Neural cell (in vitro differentiated cells): ENCODE measurements at regions not wholly inside any gene's neighbourhood (a gene's known extent, or its start where the extent isn't known, plus 50 kb on each side); places are given as distances from the start of the nearest gene placed in this dataset.

Source experiments
- H2AFZ ChIP-seq: fragments of 200-600, 300-800 bp; sonication (generic), shearing (Covaris generic); 2 replicates; pipeline ENCODE4 v1.6.0; 2014; ENCODE audit warnings: low read depth, mild to moderate bottlenecking, antibody characterized with exemption, low read length, moderate library complexity
- H3F3A ChIP-seq: fragments of 200-600 bp; shearing (Covaris generic); 2 replicates; pipeline ENCODE4 v1.6.1; 2016; ENCODE audit warnings: mild to moderate bottlenecking, moderate library complexity, mixed read lengths, antibody characterized with exemption, low read length; ENCODE audit not compliant: insufficient read depth, poor library complexity, severe bottlenecking
- H3K27ac ChIP-seq: fragments of 200-600, 300-800 bp; sonication (generic), shearing (Covaris generic); 2 replicates; pipeline ENCODE4 v1.5.1; 2014; ENCODE audit warnings: mild to moderate bottlenecking, low read length, moderate library complexity
- H3K27me3 ChIP-seq: fragments of 300-800, 200-600 bp; sonication (generic), shearing (Covaris generic); 2 replicates; pipeline ENCODE4 v1.6.0; 2014; ENCODE audit warnings: mild to moderate bottlenecking, low read depth, low read length, moderate library complexity; ENCODE audit not compliant: insufficient read depth
- H3K36me3 ChIP-seq: fragments of 300-800, 200-600 bp; sonication (generic), shearing (Covaris generic); 2 replicates; pipeline ENCODE4 v1.5.1; 2014; ENCODE audit warnings: mild to moderate bottlenecking, antibody characterized with exemption, low read length, moderate library complexity; ENCODE audit not compliant: insufficient read depth
- H3K4me2 ChIP-seq: fragments of 300-800, 200-600 bp; sonication (generic), shearing (Covaris generic); 2 replicates; pipeline ENCODE4 v1.6.0; 2014; ENCODE audit warnings: mild to moderate bottlenecking, low read length
- H3K4me3 ChIP-seq: fragments of 300-800, 200-600 bp; sonication (generic), shearing (Covaris generic); 2 replicates; pipeline ENCODE4 v1.5.1; 2014; ENCODE audit warnings: mild to moderate bottlenecking, low read length, moderate library complexity
- H3K79me2 ChIP-seq: fragments of 200-600 bp; shearing (Covaris generic); replicated peaks from 2 replicates; pipeline ENCODE4 v1.6.0; 2014; ENCODE audit warnings: mild to moderate bottlenecking, low read length, moderate library complexity; ENCODE audit not compliant: insufficient read depth
- H3K9ac ChIP-seq: fragments of 300-800, 200-600 bp; sonication (generic), shearing (Covaris generic); 2 replicates; pipeline ENCODE4 v1.6.1; 2016; ENCODE audit warnings: mild to moderate bottlenecking, low read length, mixed read lengths
- H3K9me2 ChIP-seq: fragments of 200-600 bp; shearing (Covaris generic); 2 replicates; pipeline ENCODE4 v1.6.1; 2016; ENCODE audit warnings: mild to moderate bottlenecking, low read length, mixed read lengths; ENCODE audit not compliant: insufficient read depth
- H3K9me3 ChIP-seq: fragments of 200-600, 300-800 bp; sonication (generic), shearing (Covaris generic); 2 replicates; pipeline ENCODE4 v1.6.1; 2016; ENCODE audit warnings: mild to moderate bottlenecking, mixed run types, low read length, moderate library complexity, mixed read lengths
- H4K20me1 ChIP-seq: fragments of 200-600 bp; shearing (Covaris generic); 2 replicates; pipeline ENCODE4 v1.6.1; 2016; ENCODE audit warnings: mild to moderate bottlenecking, mixed run types; ENCODE audit not compliant: insufficient read depth
- EP300 ChIP-seq: fragments of 450-650 bp; conservative IDR thresholded peaks from 2 replicates; pipeline ENCODE4 v1.6.1; 2014; ENCODE audit warnings: antibody characterized with exemption, mild to moderate bottlenecking, moderate library complexity; ENCODE audit not compliant: poor library complexity, severe bottlenecking
- EZH2 ChIP-seq: fragments of 200-600, 300-800 bp; shearing (Covaris generic), sonication (generic); IDR thresholded peaks from 2 replicates; pipeline ENCODE4 v1.6.1; 2014; ENCODE audit warnings: antibody characterized with exemption, low read length, borderline replicate concordance, mild to moderate bottlenecking; ENCODE audit not compliant: insufficient read depth, poor library complexity, severe bottlenecking
- MXI1 ChIP-seq: fragments of 450-650 bp; conservative IDR thresholded peaks from 2 replicates; pipeline ENCODE4 v1.6.1; 2014; ENCODE audit warnings: antibody characterized with exemption, mild to moderate bottlenecking; ENCODE audit not compliant: poor library complexity, severe bottlenecking
- POLR2AphosphoS5 ChIP-seq: IDR thresholded peaks from 2 replicates; pipeline ENCODE4 v1.6.1; 2012
- RAD21 ChIP-seq: fragments of 450-650 bp; conservative IDR thresholded peaks from 2 replicates; pipeline ENCODE4 v1.6.1; 2014; ENCODE audit warnings: antibody characterized with exemption, mild to moderate bottlenecking, moderate library complexity
- SMC3 ChIP-seq: fragments of 450-650 bp; conservative IDR thresholded peaks from 2 replicates; pipeline ENCODE4 v1.6.1; 2014; ENCODE audit warnings: antibody characterized with exemption, mild to moderate bottlenecking, moderate library complexity; ENCODE audit not compliant: poor library complexity
- TAF1 ChIP-seq: IDR thresholded peaks from 2 replicates; pipeline ENCODE4 v1.6.1; 2012; ENCODE audit warnings: low read depth
- TF ChIP-seq, protein P1 (sequence below): IDR thresholded peaks from 2 replicates; pipeline ENCODE4 v1.6.1; 2012; ENCODE audit warnings: borderline replicate concordance
- TF ChIP-seq, protein P2 (sequence below): fragments of 450-650 bp; IDR thresholded peaks from 2 replicates; pipeline ENCODE4 v1.5.1; 2014; ENCODE audit warnings: antibody characterized with exemption, mild to moderate bottlenecking, moderate library complexity; ENCODE audit not compliant: poor library complexity, severe bottlenecking

- Histone ChIP-seq H3F3A (no peaks in the 10 kb centered on the region), H3K36me3 (no peaks in the 10 kb centered on the region), H3K27me3 (no peaks in the 10 kb centered on the region), H3K9me3 (no peaks in the 10 kb centered on the region), H3K4me3 (no peak overlapping the region), H3K9me2 (no peaks in the 10 kb centered on the region), H2AFZ (no peak overlapping the region), H4K20me1 (no peaks in the 10 kb centered on the region), H3K27ac (no peak overlapping the region), H3K9ac (no peak overlapping the region), H3K4me2 (no peak overlapping the region), H3K79me2 (no peaks in the 10 kb centered on the region)
- TF ChIP-seq, protein P1, sequence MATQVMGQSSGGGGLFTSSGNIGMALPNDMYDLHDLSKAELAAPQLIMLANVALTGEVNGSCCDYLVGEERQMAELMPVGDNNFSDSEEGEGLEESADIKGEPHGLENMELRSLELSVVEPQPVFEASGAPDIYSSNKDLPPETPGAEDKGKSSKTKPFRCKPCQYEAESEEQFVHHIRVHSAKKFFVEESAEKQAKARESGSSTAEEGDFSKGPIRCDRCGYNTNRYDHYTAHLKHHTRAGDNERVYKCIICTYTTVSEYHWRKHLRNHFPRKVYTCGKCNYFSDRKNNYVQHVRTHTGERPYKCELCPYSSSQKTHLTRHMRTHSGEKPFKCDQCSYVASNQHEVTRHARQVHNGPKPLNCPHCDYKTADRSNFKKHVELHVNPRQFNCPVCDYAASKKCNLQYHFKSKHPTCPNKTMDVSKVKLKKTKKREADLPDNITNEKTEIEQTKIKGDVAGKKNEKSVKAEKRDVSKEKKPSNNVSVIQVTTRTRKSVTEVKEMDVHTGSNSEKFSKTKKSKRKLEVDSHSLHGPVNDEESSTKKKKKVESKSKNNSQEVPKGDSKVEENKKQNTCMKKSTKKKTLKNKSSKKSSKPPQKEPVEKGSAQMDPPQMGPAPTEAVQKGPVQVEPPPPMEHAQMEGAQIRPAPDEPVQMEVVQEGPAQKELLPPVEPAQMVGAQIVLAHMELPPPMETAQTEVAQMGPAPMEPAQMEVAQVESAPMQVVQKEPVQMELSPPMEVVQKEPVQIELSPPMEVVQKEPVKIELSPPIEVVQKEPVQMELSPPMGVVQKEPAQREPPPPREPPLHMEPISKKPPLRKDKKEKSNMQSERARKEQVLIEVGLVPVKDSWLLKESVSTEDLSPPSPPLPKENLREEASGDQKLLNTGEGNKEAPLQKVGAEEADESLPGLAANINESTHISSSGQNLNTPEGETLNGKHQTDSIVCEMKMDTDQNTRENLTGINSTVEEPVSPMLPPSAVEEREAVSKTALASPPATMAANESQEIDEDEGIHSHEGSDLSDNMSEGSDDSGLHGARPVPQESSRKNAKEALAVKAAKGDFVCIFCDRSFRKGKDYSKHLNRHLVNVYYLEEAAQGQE: no peak
These were observed 63.2 kb downstream of the SHANK2 start for GRCh38 chr11:71188886-71189767.

DNA sequence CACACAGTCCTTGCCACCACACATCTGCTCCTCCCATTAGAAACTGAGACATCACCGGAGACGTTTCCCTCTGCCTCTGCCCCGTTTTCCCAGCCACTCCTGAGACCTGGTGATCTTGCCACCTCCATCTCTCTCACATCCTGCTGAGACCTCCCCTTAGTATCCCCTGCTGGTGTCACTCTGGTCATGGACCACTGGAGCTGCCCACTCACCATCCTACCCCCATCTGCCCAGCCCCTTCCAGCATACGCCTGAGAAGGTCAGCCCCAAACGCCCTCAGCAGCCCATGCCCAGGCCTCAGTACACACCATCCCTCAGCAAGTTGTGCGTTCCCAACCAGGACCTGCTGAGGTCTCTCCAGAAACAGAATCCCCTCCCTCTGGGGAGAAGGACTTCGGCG is 64.3 kb downstream of the SHANK2 start:
- no peaks in the 10 kb centered on the region for H3K36me3 ChIP-seq
- no peaks in the 10 kb centered on the region for H3F3A ChIP-seq
- no peaks in the 10 kb centered on the region for H3K9me2 ChIP-seq
- no peaks in the 10 kb centered on the region for H3K27me3 ChIP-seq
- H3K79me2 ChIP-seq: no peaks in the 10 kb centered on the region
- H2AFZ ChIP-seq: no peak overlapping the region
- H4K20me1 ChIP-seq: no peaks in the 10 kb centered on the region
- no peak overlapping the region for H3K9ac ChIP-seq
- H3K4me2 ChIP-seq: no peak overlapping the region
- no peak for TF ChIP-seq EZH2
- H3K27ac ChIP-seq: no peak overlapping the region
- H3K4me3 ChIP-seq: no peak overlapping the region
- no peaks in the 10 kb centered on the region for H3K9me3 ChIP-seq

DNA sequence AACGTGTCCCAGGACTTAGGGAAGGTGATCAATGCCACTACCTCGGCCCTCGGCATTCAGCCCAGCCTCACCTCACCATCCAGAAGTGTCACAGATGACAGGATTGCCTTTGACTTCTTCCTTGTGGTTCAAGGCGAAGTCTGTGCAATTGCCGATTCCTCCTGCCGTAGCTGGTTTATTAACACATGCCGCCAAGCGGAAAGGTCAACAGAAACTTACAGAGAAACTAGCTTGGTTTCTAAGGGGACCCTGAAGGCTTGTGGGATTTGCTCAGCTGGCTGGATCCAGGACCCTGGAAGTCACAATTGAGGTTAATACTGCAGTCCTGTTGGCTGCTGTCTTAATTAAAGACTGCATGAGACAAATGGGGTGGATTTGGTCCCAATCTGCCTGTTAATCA is 65.6 kb downstream of the SHANK2 start:
- no peak overlapping the region for H3K27ac ChIP-seq
- no peaks in the 10 kb centered on the region for H4K20me1 ChIP-seq

More for the DNA sequence above, 65.6 kb downstream of the SHANK2 start:
- no peaks in the 10 kb centered on the region for H3K79me2 ChIP-seq
- no peaks in the 10 kb centered on the region for H3F3A ChIP-seq
- H3K9ac ChIP-seq: no peak overlapping the region
- no peaks in the 10 kb centered on the region for H3K9me2 ChIP-seq
- H3K36me3 ChIP-seq: no peaks in the 10 kb centered on the region
- no peak overlapping the region for H2AFZ ChIP-seq
- TF ChIP-seq TAF1: no peak
- TF ChIP-seq, protein P2, sequence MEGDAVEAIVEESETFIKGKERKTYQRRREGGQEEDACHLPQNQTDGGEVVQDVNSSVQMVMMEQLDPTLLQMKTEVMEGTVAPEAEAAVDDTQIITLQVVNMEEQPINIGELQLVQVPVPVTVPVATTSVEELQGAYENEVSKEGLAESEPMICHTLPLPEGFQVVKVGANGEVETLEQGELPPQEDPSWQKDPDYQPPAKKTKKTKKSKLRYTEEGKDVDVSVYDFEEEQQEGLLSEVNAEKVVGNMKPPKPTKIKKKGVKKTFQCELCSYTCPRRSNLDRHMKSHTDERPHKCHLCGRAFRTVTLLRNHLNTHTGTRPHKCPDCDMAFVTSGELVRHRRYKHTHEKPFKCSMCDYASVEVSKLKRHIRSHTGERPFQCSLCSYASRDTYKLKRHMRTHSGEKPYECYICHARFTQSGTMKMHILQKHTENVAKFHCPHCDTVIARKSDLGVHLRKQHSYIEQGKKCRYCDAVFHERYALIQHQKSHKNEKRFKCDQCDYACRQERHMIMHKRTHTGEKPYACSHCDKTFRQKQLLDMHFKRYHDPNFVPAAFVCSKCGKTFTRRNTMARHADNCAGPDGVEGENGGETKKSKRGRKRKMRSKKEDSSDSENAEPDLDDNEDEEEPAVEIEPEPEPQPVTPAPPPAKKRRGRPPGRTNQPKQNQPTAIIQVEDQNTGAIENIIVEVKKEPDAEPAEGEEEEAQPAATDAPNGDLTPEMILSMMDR: no peak
- TF ChIP-seq EZH2: no peak
- TF ChIP-seq SMC3: no peak
- no peak for TF ChIP-seq MXI1
- TF ChIP-seq, protein P1: no peak
- no peak for TF ChIP-seq EP300
- no peak for TF ChIP-seq RAD21
- no peak for TF ChIP-seq POLR2AphosphoS5
- H3K9me3 ChIP-seq: no peaks in the 10 kb centered on the region
- no peaks in the 10 kb centered on the region for H3K27me3 ChIP-seq
- H3K4me3 ChIP-seq: no peak overlapping the region
- H3K4me2 ChIP-seq: no peak overlapping the region
